DMS153 (cell line): ENCODE measurements at regions not wholly inside any gene's neighbourhood (a gene's known extent, or its start where the extent isn't known, plus 50 kb on each side); places are given as distances from the start of the nearest gene placed in this dataset.

Experiments
- DNase-seq: peaks from one replicate; lab custom pipeline; 2025; lab: John Stamatoyannopoulos, UW

GRCh38 chr11:120013325-120014250, 124.3 kb downstream of the TRIM29 start:
- DNase-seq, result no peak

DNA sequence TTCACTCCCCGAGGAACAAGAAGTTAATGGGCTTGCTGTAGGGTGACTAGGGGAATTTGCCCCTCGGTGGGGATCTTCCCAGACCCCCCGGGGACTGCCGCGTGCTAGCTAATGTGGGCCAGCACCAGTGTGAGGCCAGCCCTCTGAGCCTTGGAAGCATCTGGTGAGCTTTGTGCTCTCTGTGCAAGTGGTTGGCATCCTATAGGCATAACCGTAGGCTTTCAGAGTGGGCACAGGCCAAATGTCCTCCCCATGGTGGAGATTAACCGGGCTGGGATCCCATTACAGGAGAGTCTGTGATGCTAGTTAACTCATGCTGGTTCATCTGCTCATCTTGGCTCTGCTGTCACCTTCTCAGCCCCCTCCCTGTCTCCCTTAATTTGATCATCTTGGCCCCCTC, 125.7 kb downstream of the TRIM29 start:
- no peak for DNase-seq

GRCh38 chr11:120011836-120012235, 126.1 kb downstream of the TRIM29 start:
- no peak for DNase-seq

DNA sequence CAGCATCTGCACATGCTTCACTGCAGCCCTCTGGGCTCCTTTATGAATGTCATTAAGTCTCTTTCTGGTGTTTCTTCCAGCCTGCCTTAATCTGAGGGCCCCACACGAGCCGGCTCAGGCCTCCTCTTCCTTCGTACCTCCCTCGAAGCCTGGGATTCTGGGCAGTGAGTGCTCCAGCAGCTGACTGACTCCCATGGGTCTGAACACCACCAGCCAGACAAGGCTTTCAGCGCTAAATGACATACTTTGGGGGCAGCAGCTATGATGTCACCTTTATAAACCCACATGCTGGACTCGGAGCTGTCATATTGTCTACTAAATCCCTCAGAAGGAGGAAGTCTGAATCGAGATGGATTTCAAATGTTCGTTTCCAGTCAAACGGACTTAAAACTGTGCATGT, 127.1 kb downstream of the TRIM29 start:
- no peak for DNase-seq

DNA sequence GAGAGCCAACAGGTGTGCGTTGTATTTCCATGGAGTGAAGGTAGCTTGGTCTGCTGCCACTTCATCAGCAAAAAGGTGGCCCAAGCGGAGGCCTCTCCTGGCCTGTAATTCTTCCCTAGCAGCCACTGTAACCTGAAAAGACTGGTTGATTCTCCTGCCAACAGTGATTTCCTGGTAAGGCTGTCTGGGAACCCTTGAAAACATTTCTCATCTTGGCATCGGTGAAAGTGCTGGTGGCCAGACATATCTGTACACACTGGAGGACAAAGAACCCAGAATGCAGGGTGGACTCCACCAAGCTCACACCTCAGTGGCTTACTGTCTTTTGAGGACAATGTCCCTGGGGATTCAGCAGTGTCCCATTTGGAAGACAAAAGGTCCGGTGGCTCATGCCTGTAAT, 128.0 kb downstream of the TRIM29 start:
- no peak for DNase-seq

DNA sequence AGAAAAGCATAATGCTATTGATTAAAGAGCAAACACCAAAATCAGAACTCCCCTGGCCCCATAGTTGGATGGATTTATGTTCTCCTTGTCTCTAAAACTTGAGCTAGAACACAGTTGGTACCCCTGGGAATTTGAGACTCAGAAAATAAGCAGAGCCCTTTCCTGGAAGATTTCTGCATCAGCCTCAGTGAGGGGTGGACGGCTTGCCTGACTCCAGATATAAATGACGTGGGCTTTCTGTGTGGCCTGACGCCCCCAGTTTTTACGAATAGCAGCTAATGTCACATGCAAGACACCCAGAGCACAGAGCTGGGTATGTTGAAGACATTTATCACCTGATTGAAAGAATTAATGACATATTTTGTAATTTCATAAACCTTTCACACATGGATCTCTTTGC, 130.8 kb downstream of the TRIM29 start:
- no peak for DNase-seq

GRCh38 chr11:120004723-120005122, 133.2 kb downstream of the TRIM29 start:
- DNase-seq, result no peak

DNA sequence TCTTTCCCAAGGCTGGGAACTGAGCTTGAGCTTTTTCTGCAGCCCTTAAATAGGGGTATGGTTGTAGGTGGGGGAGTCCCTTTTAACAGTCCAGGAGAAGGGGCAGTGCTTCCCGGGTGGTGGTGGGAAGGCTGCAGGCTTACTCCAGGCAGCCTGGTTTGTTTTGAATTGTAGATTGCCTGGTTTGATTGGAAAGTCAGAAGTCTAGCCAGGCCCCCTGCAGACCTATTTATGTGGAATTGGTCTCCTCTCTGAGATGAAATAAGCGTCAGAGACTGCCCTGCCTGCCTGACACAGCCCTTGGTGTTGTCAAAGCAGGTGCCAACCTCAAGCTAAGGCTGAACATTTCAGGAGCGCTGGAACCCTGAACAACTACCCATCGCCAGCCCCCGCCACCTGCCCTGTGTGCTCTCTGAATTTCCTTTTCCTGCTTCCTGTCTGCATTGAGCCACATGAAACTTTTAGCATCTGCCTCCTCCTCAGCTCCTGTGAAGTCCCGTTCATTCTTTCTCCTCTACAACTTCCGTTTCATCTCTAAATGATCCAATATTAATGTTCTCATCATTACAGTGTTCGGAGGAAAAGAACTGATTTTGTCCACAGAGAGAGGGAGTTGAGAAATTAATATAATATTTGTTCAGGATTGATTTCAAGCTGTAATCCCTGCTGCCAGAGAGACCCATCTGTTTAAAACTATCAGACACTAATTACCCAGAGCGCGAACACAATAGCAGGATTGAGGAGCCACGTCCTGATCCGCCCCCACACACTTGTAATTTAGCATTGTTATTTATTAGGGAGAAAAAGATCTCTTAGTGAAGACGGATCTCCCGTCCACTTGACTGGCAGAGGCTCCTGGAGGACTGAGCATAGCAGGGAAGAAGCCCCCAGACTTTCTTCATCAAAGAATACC, 136.5 kb downstream of the TRIM29 start:
- peak; percentile 44 for DNase-seq

DNA sequence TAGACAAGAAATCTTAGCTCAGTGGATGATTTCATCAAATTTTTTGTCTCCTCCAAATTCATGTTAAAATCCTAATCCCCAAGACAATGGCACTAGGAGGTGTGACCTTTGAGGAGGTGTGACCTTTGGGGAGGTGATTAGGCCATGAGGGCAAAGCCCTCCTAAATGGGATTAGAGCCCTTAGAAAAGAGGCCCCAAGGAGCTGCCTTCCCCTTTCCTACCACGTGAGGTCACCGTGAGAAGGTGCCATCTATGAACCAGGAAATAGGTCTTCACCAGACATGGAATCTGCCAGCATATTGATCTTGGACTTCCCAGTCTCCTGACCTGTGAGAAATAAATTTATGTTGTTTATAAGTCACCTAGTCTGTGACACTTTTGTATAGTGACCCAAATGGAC, 138.7 kb downstream of the TRIM29 start:
- no peak for DNase-seq

GRCh38 chr11:119996556-119996955, 141.4 kb downstream of the TRIM29 start:
- DNase-seq, result no peak

DNA sequence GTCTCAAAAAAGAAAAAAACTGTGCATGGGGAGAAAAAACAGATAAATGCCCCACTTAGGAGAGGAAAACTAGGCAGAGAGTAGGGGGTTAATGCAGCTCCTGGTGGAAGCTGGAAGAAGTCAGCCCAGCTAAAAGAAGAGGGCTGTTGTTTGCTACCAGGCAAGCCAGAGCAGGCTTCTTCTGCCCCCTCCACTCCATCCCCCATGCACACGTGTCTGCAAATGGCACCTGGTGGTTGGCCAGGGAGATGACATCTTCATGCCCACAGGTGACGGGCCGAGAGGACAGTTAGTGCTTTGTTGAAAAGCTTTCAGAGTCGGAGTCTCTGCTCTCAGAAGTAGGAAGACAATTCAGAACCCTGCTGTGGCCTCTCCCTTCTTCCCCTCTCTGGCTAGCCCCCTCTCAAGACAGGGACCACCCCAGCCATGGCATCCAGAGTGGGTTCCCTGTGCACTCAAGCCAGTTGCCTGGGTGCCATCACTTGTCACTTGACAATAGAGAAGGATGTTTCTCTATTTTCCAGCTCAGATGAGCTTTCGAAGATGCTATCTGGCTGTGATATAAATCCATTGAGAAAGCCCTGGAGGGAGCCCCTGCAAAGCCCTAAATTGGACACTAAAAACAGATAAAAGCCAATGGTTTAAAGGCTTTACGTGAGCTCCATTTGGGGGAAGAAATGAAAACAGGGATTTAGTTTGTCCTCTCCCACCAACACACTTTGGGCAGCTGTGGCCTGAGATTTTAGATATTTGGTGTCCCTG, 142.0 kb downstream of the TRIM29 start:
- DNase-seq, result no peak

DNA sequence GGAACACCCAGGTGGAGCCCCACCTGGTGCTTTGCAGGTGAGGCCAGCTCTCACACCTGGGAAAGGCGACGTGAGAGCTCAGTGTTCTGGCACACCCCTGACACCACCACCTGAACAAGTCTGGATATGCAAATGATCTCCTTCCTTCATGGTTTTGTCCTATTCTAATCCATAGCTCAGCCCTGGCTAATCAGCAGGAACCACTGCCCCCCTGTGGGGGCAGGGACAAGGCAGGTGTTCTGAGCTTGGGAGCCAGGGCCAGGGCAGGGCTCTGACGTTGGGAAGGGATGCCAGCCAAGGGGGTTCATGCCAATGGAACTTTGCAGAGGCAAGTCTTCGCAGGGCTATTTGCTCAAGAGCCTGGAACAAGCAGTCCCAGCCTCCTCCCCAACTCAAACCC, 144.2 kb downstream of the TRIM29 start:
- peak; percentile 68 for DNase-seq

GRCh38 chr11:119992171-119993051, 145.5 kb downstream of the TRIM29 start:
- no peak for DNase-seq

GRCh38 chr11:119991669-119992068, 146.2 kb downstream of the TRIM29 start:
- peak; percentile 41 for DNase-seq

GRCh38 chr11:119991022-119991404, 146.9 kb downstream of the TRIM29 start:
- no peak for DNase-seq

DNA sequence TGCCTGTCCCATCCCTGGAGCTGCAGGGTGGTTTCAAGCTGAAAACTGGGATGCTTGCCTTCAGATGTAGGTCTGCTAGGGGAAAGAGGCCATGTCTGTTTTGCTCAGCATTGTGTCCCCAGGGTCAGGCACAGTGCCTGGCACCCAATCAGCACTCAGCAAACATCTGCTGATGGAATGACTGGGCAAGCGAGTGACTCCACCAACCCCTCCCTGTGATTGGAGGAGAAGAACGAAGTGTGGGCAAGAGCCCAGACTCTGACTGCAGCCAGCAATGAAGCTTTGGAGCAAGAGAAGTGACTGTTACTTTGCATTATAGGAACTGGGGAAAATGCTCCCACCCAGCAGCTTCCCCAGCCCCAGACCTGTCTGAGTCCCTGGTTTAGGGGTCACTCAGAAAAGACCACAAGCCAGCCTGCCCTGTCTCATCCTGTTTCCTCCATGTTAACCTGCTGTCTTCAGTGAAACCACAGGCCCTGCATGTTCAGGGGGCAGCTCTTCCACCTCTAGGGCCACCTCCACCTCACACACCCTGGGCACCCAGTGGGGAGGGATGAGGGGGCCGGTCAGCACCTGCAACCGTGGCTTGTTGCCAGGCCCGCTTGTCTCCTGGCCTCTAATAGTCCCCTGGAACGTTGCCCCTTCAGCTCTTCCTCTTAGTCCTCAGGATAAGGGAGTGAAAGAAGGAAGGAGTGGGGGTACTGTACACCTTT, 147.4 kb downstream of the TRIM29 start:
- DNase-seq, result no peak

DNA sequence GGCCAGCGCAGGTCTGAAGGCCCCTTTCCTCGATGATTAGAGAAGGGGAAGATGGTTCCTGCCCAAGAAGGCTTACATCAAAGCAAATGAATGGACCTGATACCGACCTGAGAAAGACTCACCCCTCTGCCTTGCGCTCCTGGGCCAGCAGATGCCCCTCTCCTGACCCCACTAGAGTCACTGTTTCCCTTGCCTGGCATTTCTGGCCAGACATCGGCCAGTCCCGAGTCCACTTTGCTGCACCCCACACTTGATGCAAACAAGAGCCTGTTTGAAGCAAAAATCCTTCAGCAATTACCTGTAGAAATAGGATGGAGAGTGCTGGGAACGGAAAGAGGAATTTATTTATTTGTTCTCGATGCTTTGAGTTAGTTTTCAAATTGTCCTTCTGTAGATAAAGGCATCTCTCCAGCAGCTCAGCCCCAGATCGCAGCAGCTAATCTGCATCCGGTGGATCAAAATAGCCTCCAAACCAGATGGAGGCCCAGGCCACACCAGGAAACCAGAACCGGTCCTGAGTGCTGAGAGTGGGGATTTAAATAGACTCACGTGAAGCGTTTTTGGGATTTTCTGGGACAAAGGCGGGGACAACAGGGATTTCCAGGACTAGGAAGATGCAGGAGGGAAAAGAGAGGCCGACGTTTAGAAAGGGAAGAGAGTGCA, 148.6 kb downstream of the TRIM29 start:
- no peak for DNase-seq

- DNase-seq, result no peak
These were observed 152.4 kb downstream of the TRIM29 start for GRCh38 chr11:119985551-119985950.

GRCh38 chr11:119983816-119984215, 154.1 kb downstream of the TRIM29 start:
- no peak for DNase-seq

- no peak for DNase-seq
These were observed 154.6 kb downstream of the TRIM29 start for GRCh38 chr11:119983240-119983732.
